GM06990 (cell line): ENCODE measurements at regions not wholly inside any gene's neighbourhood (a gene's known extent, or its start where the extent isn't known, plus 50 kb on each side); places are given as distances from the start of the nearest gene placed in this dataset.

Source experiments
- DNase-seq: peaks from one replicate; pipeline ENCODE4 v3.0.0-alpha.2; 2011; ENCODE audit not compliant: insufficient read length; ENCODE audit errors: extremely low read depth
- H3K27me3 ChIP-seq: replicated peaks from 2 replicates; pipeline ENCODE4 v1.6.0; 2011; ENCODE audit warnings: low read length; ENCODE audit not compliant: control insufficient read depth, insufficient read depth
- H3K36me3 ChIP-seq: 2 replicates; pipeline ENCODE4 v1.5.1; 2011; ENCODE audit warnings: low read length; ENCODE audit not compliant: control insufficient read depth, insufficient read depth
- H3K4me3 ChIP-seq: replicated peaks from 2 replicates; pipeline ENCODE4 v1.5.1; 2011; ENCODE audit warnings: low read depth, mild to moderate bottlenecking, control low read depth, low read length
- CTCF ChIP-seq: IDR thresholded peaks from 2 replicates; pipeline ENCODE4 v1.5.1; 2011; ENCODE audit warnings: low read length, control low read depth, mild to moderate bottlenecking, inconsistent platforms; ENCODE audit not compliant: insufficient read depth, poor library complexity, severe bottlenecking

GRCh38 chr9:108316630-108317029, 539.2 kb downstream of the ACTL7B start:
- no peak for DNase-seq
- no peaks in the 10 kb centered on the region; the same call in 1 of the 2 replicates for H3K27me3 ChIP-seq
- no peaks in the 10 kb centered on the region for H3K36me3 ChIP-seq
- TF ChIP-seq CTCF: no peak
- H3K4me3 ChIP-seq: no peak overlapping the region

- no peak for TF ChIP-seq CTCF
- Histone ChIP-seq H3K4me3 (no peak overlapping the region), H3K27me3 (no peaks in the 10 kb centered on the region; the same call in 1 of the 2 replicates), H3K36me3 (no peaks in the 10 kb centered on the region)
- DNase-seq: no peak
Observed at GRCh38 chr9:108316066-108316465, 539.7 kb downstream of the ACTL7B start.

GRCh38 chr9:108311745-108312144, 544.0 kb downstream of the ACTL7B start:
- no peak for TF ChIP-seq CTCF
- H3K4me3 ChIP-seq: no peak overlapping the region
- no peaks in the 10 kb centered on the region; the same call in 1 of the 2 replicates for H3K27me3 ChIP-seq
- H3K36me3 ChIP-seq: no peaks in the 10 kb centered on the region
- DNase-seq: no peak

- H3K4me3 ChIP-seq: no peak overlapping the region
- no peak for TF ChIP-seq CTCF
Observed at GRCh38 chr9:108310202-108310601, 545.6 kb downstream of the ACTL7B start.

GRCh38 chr9:108300306-108301287, 555.2 kb downstream of the ACTL7B start:
- no peaks in the 10 kb centered on the region for H3K36me3 ChIP-seq
- no peak for TF ChIP-seq CTCF
- H3K4me3 ChIP-seq: no peak overlapping the region
- H3K27me3 ChIP-seq: no peaks in the 10 kb centered on the region; the same call in 1 of the 2 replicates
- no peak for DNase-seq

More at GRCh38 chr9:108310202-108310601, 545.6 kb downstream of the ACTL7B start:
- Histone ChIP-seq H3K27me3 (no peaks in the 10 kb centered on the region; the same call in 1 of the 2 replicates), H3K36me3 (no peaks in the 10 kb centered on the region)
- DNase-seq: no peak
